HEK293 (cell line): ENCODE measurements at regions not wholly inside any gene's neighbourhood (a gene's known extent, or its start where the extent isn't known, plus 50 kb on each side); places are given as distances from the start of the nearest gene placed in this dataset.

Experiments used
- CTCF ChIA-PET: fragments of 350-600 bp; formaldehyde crosslinking; extraction: SDS; loops from one replicate; lab custom pipeline; 2021; ENCODE audit warnings: antibody characterized with exemption; lab: Yijun Ruan, JAX
- POLR2A ChIA-PET: fragments of 300-600 bp; formaldehyde crosslinking; extraction: SDS; loops from one replicate; lab custom pipeline; 2020; ENCODE audit warnings: antibody characterized with exemption, inconsistent platforms; lab: Yijun Ruan, JAX
- H3K27ac ChIP-seq: fragments of 200-500 bp; sonication (Bioruptor generic); 2 replicates; pipeline ENCODE4 v1.5.1; 2014; ENCODE audit warnings: low read depth, low read length, control low read depth, inconsistent platforms; ENCODE audit errors: extremely low read depth
- H3K36me3 ChIP-seq, 2 experiments: fragments of 200-500 bp in 1 of 2; sonication (Bioruptor generic) in 1 of 2; 1 replicate in 1 of 2; 2 replicates in 1 of 2; pipeline ENCODE4 v1.5.1; 2014 to 2017; ENCODE audit warnings: inconsistent platforms in 2 of 2, low read length in 2 of 2; ENCODE audit not compliant: control insufficient read depth in 2 of 2, insufficient read depth in 1 of 2
- H3K4me1 ChIP-seq: fragments of 200-500 bp; sonication (Bioruptor generic); 2 replicates; pipeline ENCODE4 v1.5.1; 2014; ENCODE audit warnings: mild to moderate bottlenecking, low read length, inconsistent platforms; ENCODE audit not compliant: control insufficient read depth, insufficient read depth
- H3K4me3 ChIP-seq: 2 replicates; pipeline ENCODE4 v1.5.1; 2011; ENCODE audit warnings: low read depth, mild to moderate bottlenecking, control low read depth, low read length, moderate library complexity
- H3K9me3 ChIP-seq: fragments of 200-500 bp; sonication (Bioruptor generic); 2 replicates; pipeline ENCODE4 v1.5.1; 2014; ENCODE audit warnings: low read depth, low read length, inconsistent platforms; ENCODE audit not compliant: control insufficient read depth, insufficient read depth
- PATZ1 ChIP-seq: fragments of 450-650 bp; formaldehyde crosslinking; IDR thresholded peaks from 2 replicates; pipeline ENCODE4 v1.5.1; 2016; ENCODE audit warnings: missing biosample characterization, missing genetic modification characterization
- ZBTB7A ChIP-seq: fragments of 450-650 bp; formaldehyde crosslinking; IDR thresholded peaks from 2 replicates; pipeline ENCODE4 v1.5.1; 2016; ENCODE audit warnings: low read depth, missing biosample characterization, missing genetic modification characterization
- ZBTB8A ChIP-seq: fragments of 450-650 bp; formaldehyde crosslinking; IDR thresholded peaks from 2 replicates; pipeline ENCODE4 v1.5.1; 2016; ENCODE audit warnings: missing biosample characterization, missing genetic modification characterization
- ZNF155 ChIP-seq: fragments of 450-650 bp; formaldehyde crosslinking; IDR thresholded peaks from 2 replicates; pipeline ENCODE4 v1.5.1; 2016; ENCODE audit warnings: missing biosample characterization, missing genetic modification characterization
- ZNF280D ChIP-seq: fragments of 450-650 bp; formaldehyde crosslinking; IDR thresholded peaks from 2 replicates; pipeline ENCODE4 v1.5.1; 2016; ENCODE audit warnings: missing biosample characterization, missing genetic modification characterization
- ZNF335 ChIP-seq: fragments of 450-650 bp; formaldehyde crosslinking; conservative IDR thresholded peaks from 2 replicates; pipeline ENCODE4 v1.5.1; 2016; ENCODE audit warnings: missing biosample characterization, missing genetic modification characterization
- ZNF416 ChIP-seq: fragments of 450-650 bp; formaldehyde crosslinking; IDR thresholded peaks from 2 replicates; pipeline ENCODE4 v1.5.1; 2016; ENCODE audit warnings: missing biosample characterization, missing genetic modification characterization
- ZNF473 ChIP-seq: fragments of 450-650 bp; formaldehyde crosslinking; IDR thresholded peaks from 2 replicates; pipeline ENCODE4 v1.5.1; 2017; ENCODE audit warnings: missing biosample characterization, missing genetic modification characterization
- ZNF555 ChIP-seq: fragments of 450-650 bp; formaldehyde crosslinking; conservative IDR thresholded peaks from 2 replicates; pipeline ENCODE4 v1.5.1; 2017; ENCODE audit warnings: missing biosample characterization, mild to moderate bottlenecking, missing genetic modification characterization, inconsistent platforms
- ZNF585B ChIP-seq: fragments of 450-650 bp; formaldehyde crosslinking; IDR thresholded peaks from 2 replicates; pipeline ENCODE4 v1.5.1; 2016; ENCODE audit warnings: missing biosample characterization, missing genetic modification characterization
- ZNF664 ChIP-seq: fragments of 450-650 bp; formaldehyde crosslinking; IDR thresholded peaks from 2 replicates; pipeline ENCODE4 v1.5.1; 2016; ENCODE audit warnings: missing biosample characterization, missing genetic modification characterization
- ZNF76 ChIP-seq: fragments of 450-650 bp; formaldehyde crosslinking; IDR thresholded peaks from 2 replicates; pipeline ENCODE4; 2016; ENCODE audit warnings: low read depth, missing biosample characterization, missing genetic modification characterization, borderline replicate concordance
- ZNF837 ChIP-seq: fragments of 450-650 bp; formaldehyde crosslinking; IDR thresholded peaks from 2 replicates; pipeline ENCODE4 v1.5.1; 2016; ENCODE audit warnings: missing biosample characterization, missing genetic modification characterization
- ZSCAN23 ChIP-seq: fragments of 450-650 bp; formaldehyde crosslinking; IDR thresholded peaks from 2 replicates; pipeline ENCODE4 v1.5.1; 2016; ENCODE audit warnings: missing biosample characterization, missing genetic modification characterization
- TF ChIP-seq, protein P1 (sequence below): fragments of 450-650 bp; formaldehyde crosslinking; IDR thresholded peaks from 2 replicates; pipeline ENCODE4 v1.5.1; 2016; ENCODE audit warnings: missing biosample characterization, missing genetic modification characterization
- TF ChIP-seq, protein P2 (sequence below): sonication (generic); formaldehyde crosslinking; IDR thresholded peaks from 2 replicates; pipeline ENCODE4 v1.8.1; 2022; ENCODE audit warnings: mild to moderate bottlenecking, moderate library complexity, missing genetic modification reagents

DNA sequence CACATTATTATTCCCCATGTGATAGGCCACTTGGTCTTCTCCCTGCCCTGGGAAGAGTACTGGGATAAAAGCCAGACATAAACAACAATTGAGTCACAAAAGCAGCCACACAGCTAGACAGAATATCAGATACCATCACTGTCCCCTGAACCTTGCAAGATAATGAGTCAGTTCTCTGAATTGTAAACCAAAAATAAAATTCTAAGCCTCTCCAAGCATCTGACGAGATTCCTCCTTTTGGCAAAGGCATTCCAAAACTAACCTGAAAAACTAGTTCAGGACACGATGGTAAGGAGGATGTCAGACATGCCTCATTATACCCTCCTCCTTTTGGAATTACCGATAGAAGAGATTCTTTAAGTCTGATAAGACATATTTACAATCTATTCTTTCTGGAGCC lies 450.7 kb downstream of the HTR7 start:
- no peak for TF ChIP-seq ZNF585B (tag by site-specific recombination)
- TF ChIP-seq ZNF555: no peak
- TF ChIP-seq, protein P1, sequence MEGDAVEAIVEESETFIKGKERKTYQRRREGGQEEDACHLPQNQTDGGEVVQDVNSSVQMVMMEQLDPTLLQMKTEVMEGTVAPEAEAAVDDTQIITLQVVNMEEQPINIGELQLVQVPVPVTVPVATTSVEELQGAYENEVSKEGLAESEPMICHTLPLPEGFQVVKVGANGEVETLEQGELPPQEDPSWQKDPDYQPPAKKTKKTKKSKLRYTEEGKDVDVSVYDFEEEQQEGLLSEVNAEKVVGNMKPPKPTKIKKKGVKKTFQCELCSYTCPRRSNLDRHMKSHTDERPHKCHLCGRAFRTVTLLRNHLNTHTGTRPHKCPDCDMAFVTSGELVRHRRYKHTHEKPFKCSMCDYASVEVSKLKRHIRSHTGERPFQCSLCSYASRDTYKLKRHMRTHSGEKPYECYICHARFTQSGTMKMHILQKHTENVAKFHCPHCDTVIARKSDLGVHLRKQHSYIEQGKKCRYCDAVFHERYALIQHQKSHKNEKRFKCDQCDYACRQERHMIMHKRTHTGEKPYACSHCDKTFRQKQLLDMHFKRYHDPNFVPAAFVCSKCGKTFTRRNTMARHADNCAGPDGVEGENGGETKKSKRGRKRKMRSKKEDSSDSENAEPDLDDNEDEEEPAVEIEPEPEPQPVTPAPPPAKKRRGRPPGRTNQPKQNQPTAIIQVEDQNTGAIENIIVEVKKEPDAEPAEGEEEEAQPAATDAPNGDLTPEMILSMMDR (tag by site-specific recombination): no peak
- TF ChIP-seq, protein P2, sequence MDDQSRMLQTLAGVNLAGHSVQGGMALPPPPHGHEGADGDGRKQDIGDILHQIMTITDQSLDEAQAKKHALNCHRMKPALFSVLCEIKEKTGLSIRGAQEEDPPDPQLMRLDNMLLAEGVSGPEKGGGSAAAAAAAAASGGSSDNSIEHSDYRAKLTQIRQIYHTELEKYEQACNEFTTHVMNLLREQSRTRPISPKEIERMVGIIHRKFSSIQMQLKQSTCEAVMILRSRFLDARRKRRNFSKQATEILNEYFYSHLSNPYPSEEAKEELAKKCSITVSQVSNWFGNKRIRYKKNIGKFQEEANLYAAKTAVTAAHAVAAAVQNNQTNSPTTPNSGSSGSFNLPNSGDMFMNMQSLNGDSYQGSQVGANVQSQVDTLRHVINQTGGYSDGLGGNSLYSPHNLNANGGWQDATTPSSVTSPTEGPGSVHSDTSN (CRISPR knock-in tag): no peak
- TF ChIP-seq ZNF76 (tag by site-specific recombination): no peak
- no peak for TF ChIP-seq ZBTB7A (tag by site-specific recombination)
- TF ChIP-seq, all 188 proteins: peak for 0
- no peaks in the 10 kb centered on the region for H3K4me1 ChIP-seq
- H3K4me3 ChIP-seq: no peak overlapping the region
- no peaks in the 10 kb centered on the region for H3K36me3 ChIP-seq
- H3K27ac ChIP-seq: no peak overlapping the region
- ChIA-PET POLR2A (no interaction called here), CTCF (no interaction called here)
- H3K9me3 ChIP-seq: no peaks in the 10 kb centered on the region

DNA sequence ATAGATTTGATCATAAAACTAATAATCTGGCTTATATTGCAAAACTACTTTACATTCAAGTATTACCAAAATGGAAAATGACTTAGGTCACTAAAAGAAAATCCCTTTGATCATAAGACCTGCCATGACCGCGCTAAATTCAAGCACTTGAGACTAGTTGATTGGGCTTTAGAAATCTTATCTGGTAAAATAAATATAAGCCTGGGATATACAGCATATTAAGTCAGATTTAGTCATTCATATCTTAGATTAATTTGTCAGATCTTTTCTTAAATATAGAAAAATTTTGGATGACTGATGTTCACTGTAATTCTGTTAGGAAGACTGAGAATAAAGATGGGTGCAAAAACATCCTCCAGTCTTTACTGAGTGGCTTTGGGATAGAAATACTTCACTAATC lies 450.0 kb downstream of the HTR7 start:
- H3K9me3 ChIP-seq: no peaks in the 10 kb centered on the region
- CTCF ChIA-PET: no interaction called here
- H3K27ac ChIP-seq: no peak overlapping the region
- H3K4me3 ChIP-seq: no peak overlapping the region
- H3K36me3 ChIP-seq: no peaks in the 10 kb centered on the region
- H3K4me1 ChIP-seq: no peaks in the 10 kb centered on the region
- POLR2A ChIA-PET: no interaction called here
- no peak for TF ChIP-seq ZSCAN23 (tag by site-specific recombination)
- no peak for TF ChIP-seq ZNF280D (tag by site-specific recombination)
- TF ChIP-seq PATZ1 (tag by site-specific recombination): no peak
- no peak for TF ChIP-seq ZNF837
- TF ChIP-seq ZBTB8A (tag by site-specific recombination): no peak
- TF ChIP-seq ZNF664 (tag by site-specific recombination): no peak
- no peak for TF ChIP-seq ZNF416 (tag by site-specific recombination)
- TF ChIP-seq ZNF473 (tag by site-specific recombination): no peak
- TF ChIP-seq ZNF155 (tag by site-specific recombination): no peak
- TF ChIP-seq ZNF335 (tag by site-specific recombination): no peak
